K562 (cell line): ENCODE measurements at regions not wholly inside any gene's neighbourhood (a gene's known extent, or its start where the extent isn't known, plus 50 kb on each side); places are given as distances from the start of the nearest gene placed in this dataset.
A peak's percentile ranks its signal among the peaks of the same experiment; 100 is the strongest.

Source experiments
- DNMT1 ChIP-seq: fragments of 450-650 bp; IDR thresholded peaks from 2 replicates; pipeline ENCODE4 v1.6.1; 2016; ENCODE audit warnings: antibody characterized with exemption, mild to moderate bottlenecking
- ELF1 ChIP-seq: fragments of 200-800 bp; sonication (Bioruptor generic); IDR thresholded peaks from 2 replicates; pipeline ENCODE4 v1.6.1; 2016; ENCODE audit warnings: missing genetic modification characterization, missing compliant biosample characterization
- HIVEP1 ChIP-seq: fragments of 250-450 bp; sonication (Bioruptor Pico); IDR thresholded peaks from 2 replicates; pipeline ENCODE4 v1.4.0; 2020; ENCODE audit warnings: mild to moderate bottlenecking
- MEIS2 ChIP-seq: fragments of 450-650 bp; IDR thresholded peaks from 2 replicates; pipeline ENCODE4 v1.6.1; 2014; ENCODE audit warnings: mild to moderate bottlenecking; ENCODE audit not compliant: partially characterized antibody
- NCOR1 ChIP-seq: fragments of 450-650 bp; IDR thresholded peaks from 2 replicates; pipeline ENCODE4 v1.6.1; 2016; ENCODE audit warnings: mild to moderate bottlenecking, moderate library complexity
- POLR2AphosphoS5 ChIP-seq: IDR thresholded peaks from 2 replicates; pipeline ENCODE4 v1.6.1; 2011; ENCODE audit warnings: mild to moderate bottlenecking, low read depth, low read length, moderate library complexity; ENCODE audit not compliant: control insufficient read depth, insufficient read depth
- PRMT5 ChIP-seq: sonication (generic); formaldehyde crosslinking; IDR thresholded peaks from 2 replicates; pipeline ENCODE4 v1.5.0; 2020; ENCODE audit warnings: missing genetic modification reagents
- RBFOX2 ChIP-seq: fragments of 200-400 bp; formaldehyde crosslinking; IDR thresholded peaks from 2 replicates; pipeline ENCODE4 v1.6.1; 2017; ENCODE audit warnings: low read depth, mild to moderate bottlenecking, low read length, moderate library complexity
- TCF3 ChIP-seq: sonication (generic); formaldehyde crosslinking; IDR thresholded peaks from 2 replicates; pipeline ENCODE4 v1.4.0; 2020; ENCODE audit warnings: mild to moderate bottlenecking, missing genetic modification reagents
- ZNF384 ChIP-seq: IDR thresholded peaks from 2 replicates; pipeline ENCODE4 v1.6.1; 2012; ENCODE audit warnings: low read depth, low read length, improper control_type of control experiment
- ZNF644 ChIP-seq: fragments of 200-800 bp; sonication (Bioruptor generic); IDR thresholded peaks from 2 replicates; pipeline ENCODE4 v1.6.1; 2016; ENCODE audit warnings: low read depth, missing genetic modification characterization, missing compliant biosample characterization
- TF ChIP-seq, protein P1 (sequence below): fragments of 250-450 bp; sonication (Bioruptor Pico); IDR thresholded peaks from 2 replicates; pipeline ENCODE4 v1.8.0; 2022; ENCODE audit warnings: moderate library complexity, mild to moderate bottlenecking, inconsistent platforms
- TF ChIP-seq, protein P2 (sequence below), 2 experiments: IDR thresholded peaks in 1 of 2; conservative IDR thresholded peaks in 1 of 2; 2 replicates each; pipeline ENCODE4 v1.6.1; 2016; ENCODE audit warnings: low read depth in 2 of 2, mild to moderate bottlenecking in 1 of 2, missing compliant biosample characterization in 1 of 2, missing genetic modification characterization in 1 of 2, moderate library complexity in 1 of 2
- TF ChIP-seq, protein P3 (sequence below): fragments of 200-800 bp; sonication (Bioruptor generic); IDR thresholded peaks from 2 replicates; pipeline ENCODE4 v1.6.1; 2017; ENCODE audit warnings: missing genetic modification characterization, missing compliant biosample characterization
- TF ChIP-seq, protein P4 (sequence below), 3 experiments: IDR thresholded peaks in 2 of 3; conservative IDR thresholded peaks in 1 of 3; 2 replicates each; pipeline ENCODE4 v1.5.1; 2011 to 2012; ENCODE audit warnings: low read length in 3 of 3, mild to moderate bottlenecking in 3 of 3, control low read depth in 2 of 3, improper control_type of control experiment in 1 of 3, inconsistent platforms in 1 of 3, low read depth in 1 of 3, mixed read lengths in 1 of 3, moderate library complexity in 1 of 3; ENCODE audit not compliant: insufficient read depth in 2 of 3
- TF ChIP-seq, protein P5 (sequence below): fragments of 450-650 bp; IDR thresholded peaks from 2 replicates; pipeline ENCODE4 v1.6.1; 2016

DNA sequence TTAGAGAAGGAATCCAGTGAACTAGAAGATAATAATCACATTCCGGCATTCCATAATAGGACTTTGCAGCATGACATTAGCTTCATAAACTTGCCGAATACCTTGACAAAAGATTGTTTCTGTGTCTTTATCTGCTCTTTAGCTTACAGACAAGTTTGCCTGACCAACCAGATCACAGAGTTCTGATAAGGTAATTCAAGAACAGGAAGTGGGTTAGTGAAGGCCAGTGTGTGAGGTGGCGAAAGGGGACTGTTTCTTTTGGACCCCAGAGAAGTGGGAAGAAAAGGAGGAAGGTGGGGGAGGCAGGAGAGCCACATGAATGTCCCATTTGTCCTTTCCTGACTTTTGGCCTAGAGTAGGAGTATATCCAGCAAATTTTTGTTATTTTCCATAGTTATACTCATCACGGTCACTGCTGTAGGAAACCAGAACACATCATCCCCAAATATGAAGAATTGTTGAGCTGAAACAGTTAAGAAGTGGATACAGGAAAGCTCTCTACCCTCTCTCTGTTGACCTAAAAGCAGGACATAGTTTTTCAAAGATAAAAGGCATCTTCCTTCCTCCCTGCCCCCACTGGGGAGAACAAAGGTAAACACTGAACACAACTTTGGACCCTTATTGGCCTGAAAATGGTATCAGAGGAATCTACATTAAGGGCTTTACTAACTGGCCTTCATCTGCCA lies 72.4 kb upstream of the TNFAIP3 start (continued):
- no peak for TF ChIP-seq POLR2AphosphoS5
- TF ChIP-seq ELF1 (tag), result peak; percentile 86
- TF ChIP-seq, protein P1, sequence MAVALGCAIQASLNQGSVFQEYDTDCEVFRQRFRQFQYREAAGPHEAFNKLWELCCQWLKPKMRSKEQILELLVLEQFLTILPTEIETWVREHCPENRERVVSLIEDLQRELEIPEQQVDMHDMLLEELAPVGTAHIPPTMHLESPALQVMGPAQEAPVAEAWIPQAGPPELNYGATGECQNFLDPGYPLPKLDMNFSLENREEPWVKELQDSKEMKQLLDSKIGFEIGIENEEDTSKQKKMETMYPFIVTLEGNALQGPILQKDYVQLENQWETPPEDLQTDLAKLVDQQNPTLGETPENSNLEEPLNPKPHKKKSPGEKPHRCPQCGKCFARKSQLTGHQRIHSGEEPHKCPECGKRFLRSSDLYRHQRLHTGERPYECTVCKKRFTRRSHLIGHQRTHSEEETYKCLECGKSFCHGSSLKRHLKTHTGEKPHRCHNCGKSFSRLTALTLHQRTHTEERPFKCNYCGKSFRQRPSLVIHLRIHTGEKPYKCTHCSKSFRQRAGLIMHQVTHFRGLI (CRISPR knock-in tag), result 0 out of 2 replicates have a peak, but pooled peaks have one; percentile 8
- TF ChIP-seq ZNF384, result no peak
- 0 out of 2 replicates have a peak, but pooled peaks have one; percentile 16 for TF ChIP-seq TCF3
- TF ChIP-seq NCOR1, result no peak; the same call in 1 of the 2 replicates
- no peak for TF ChIP-seq DNMT1
- no peak for TF ChIP-seq PRMT5
- TF ChIP-seq MEIS2, result peak; percentile 6
- TF ChIP-seq, protein P2, sequence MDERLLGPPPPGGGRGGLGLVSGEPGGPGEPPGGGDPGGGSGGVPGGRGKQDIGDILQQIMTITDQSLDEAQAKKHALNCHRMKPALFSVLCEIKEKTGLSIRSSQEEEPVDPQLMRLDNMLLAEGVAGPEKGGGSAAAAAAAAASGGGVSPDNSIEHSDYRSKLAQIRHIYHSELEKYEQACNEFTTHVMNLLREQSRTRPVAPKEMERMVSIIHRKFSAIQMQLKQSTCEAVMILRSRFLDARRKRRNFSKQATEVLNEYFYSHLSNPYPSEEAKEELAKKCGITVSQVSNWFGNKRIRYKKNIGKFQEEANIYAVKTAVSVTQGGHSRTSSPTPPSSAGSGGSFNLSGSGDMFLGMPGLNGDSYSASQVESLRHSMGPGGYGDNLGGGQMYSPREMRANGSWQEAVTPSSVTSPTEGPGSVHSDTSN (CRISPR knock-in tag; IDR thresholded peaks at IDR 0.05; ENCODE audit: low read depth), result no peak
- TF ChIP-seq, protein P2 (tag; conservative IDR thresholded peaks at IDR 0.05; ENCODE audit: low read depth), result peak; percentile 8; the same call in 1 of the 2 replicates
- TF ChIP-seq, protein P3, sequence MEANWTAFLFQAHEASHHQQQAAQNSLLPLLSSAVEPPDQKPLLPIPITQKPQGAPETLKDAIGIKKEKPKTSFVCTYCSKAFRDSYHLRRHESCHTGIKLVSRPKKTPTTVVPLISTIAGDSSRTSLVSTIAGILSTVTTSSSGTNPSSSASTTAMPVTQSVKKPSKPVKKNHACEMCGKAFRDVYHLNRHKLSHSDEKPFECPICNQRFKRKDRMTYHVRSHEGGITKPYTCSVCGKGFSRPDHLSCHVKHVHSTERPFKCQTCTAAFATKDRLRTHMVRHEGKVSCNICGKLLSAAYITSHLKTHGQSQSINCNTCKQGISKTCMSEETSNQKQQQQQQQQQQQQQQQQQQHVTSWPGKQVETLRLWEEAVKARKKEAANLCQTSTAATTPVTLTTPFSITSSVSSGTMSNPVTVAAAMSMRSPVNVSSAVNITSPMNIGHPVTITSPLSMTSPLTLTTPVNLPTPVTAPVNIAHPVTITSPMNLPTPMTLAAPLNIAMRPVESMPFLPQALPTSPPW, result peak; percentile 36; the same call in 1 of the 2 replicates
- peak; percentile 34; the same call in 1 of the 2 replicates for TF ChIP-seq RBFOX2
- peak; percentile 40 for TF ChIP-seq ZNF644 (tag)
- no peak for TF ChIP-seq HIVEP1
- TF ChIP-seq, protein P4, sequence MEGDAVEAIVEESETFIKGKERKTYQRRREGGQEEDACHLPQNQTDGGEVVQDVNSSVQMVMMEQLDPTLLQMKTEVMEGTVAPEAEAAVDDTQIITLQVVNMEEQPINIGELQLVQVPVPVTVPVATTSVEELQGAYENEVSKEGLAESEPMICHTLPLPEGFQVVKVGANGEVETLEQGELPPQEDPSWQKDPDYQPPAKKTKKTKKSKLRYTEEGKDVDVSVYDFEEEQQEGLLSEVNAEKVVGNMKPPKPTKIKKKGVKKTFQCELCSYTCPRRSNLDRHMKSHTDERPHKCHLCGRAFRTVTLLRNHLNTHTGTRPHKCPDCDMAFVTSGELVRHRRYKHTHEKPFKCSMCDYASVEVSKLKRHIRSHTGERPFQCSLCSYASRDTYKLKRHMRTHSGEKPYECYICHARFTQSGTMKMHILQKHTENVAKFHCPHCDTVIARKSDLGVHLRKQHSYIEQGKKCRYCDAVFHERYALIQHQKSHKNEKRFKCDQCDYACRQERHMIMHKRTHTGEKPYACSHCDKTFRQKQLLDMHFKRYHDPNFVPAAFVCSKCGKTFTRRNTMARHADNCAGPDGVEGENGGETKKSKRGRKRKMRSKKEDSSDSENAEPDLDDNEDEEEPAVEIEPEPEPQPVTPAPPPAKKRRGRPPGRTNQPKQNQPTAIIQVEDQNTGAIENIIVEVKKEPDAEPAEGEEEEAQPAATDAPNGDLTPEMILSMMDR (IDR thresholded peaks at IDR 0.05 in 2 of 3, conservative IDR thresholded peaks at IDR 0.05 in 1 of 3; ENCODE audit: insufficient read depth in 2 of 3, low read depth in 1 of 3, low read length in 3 of 3), result no peak
- TF ChIP-seq, protein P5, sequence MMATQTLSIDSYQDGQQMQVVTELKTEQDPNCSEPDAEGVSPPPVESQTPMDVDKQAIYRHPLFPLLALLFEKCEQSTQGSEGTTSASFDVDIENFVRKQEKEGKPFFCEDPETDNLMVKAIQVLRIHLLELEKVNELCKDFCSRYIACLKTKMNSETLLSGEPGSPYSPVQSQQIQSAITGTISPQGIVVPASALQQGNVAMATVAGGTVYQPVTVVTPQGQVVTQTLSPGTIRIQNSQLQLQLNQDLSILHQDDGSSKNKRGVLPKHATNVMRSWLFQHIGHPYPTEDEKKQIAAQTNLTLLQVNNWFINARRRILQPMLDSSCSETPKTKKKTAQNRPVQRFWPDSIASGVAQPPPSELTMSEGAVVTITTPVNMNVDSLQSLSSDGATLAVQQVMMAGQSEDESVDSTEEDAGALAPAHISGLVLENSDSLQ, result no peak
